ENCODE measurements at regions not wholly inside any gene's neighbourhood (a gene's known extent, or its start where the extent isn't known, plus 50 kb on each side); places are given as distances from the start of the nearest gene placed in this dataset. TPM values are rescaled to one million over a fixed set of nuclear protein-coding genes. Genes with fewer than 3 reads are reported as not detected.

DNA sequence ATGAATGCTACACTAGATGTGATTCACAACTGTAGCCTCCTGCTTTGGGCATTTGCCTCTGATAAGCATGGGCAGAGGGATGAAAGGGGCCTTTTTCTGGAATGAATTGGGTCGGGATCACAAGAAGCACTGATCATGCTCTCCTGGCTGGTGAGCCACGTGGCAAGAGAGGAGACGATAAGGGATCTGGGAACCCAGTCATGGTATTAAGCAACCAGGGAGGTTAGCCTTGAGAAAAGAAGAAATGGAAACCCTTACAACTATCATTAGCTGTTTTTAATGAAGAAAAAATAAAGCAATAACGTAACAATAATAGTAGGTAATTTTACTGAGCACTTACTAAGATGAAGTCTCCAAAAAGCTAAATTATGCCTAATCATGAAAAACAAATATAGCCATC, 50.0 kb upstream of the RAI14 start:
- intact Hi-C loops (cut with micrococcal nuclease): no loop called here
- no TSS peak for BruUV-seq (replicated peaks)
- Histone ChIP-seq H3K9ac (replicated peaks; ENCODE audit: extremely low read depth, insufficient read depth, low read length) (no peak overlapping the region), H3K4me1 (ENCODE audit: control insufficient read depth, extremely low read depth, insufficient read depth, low read length) (peaks cover 30% of the 10 kb centered on the region), H3K9me3 (replicated peaks; ENCODE audit: control insufficient read depth, insufficient read depth, low read length) (no peaks in the 10 kb centered on the region), H3K27ac (ENCODE audit: insufficient read depth, low read depth, low read length) (no peak overlapping the region), H2AFZ (ENCODE audit: low read depth, low read length) (no peak overlapping the region), H3K36me3 (ENCODE audit: control insufficient read depth in 2 of 2, extremely low read depth in 1 of 2, insufficient read depth in 2 of 2, low read length in 2 of 2) (no peaks in the 10 kb centered on the region), H3K9me1 (replicated peaks; ENCODE audit: control insufficient read depth, extremely low read depth, insufficient read depth, low read length) (no peaks in the 10 kb centered on the region), H3K27me3 (ENCODE audit: control insufficient read depth in 2 of 2, insufficient read depth in 2 of 2, low read length in 2 of 2) (no peaks in the 10 kb centered on the region), H3K4me3 (replicated peaks in 1 of 3; ENCODE audit: insufficient read depth in 1 of 3, low read depth in 1 of 3, low read length in 3 of 3) (no peak overlapping the region), H3K4me2 (ENCODE audit: insufficient read depth, low read length) (no peak overlapping the region), H3K79me2 (ENCODE audit: control insufficient read depth, insufficient read depth, low read length) (no peaks in the 10 kb centered on the region), H4K20me1 (replicated peaks; ENCODE audit: control insufficient read depth, extremely low read depth, insufficient read depth, low read length) (no peaks in the 10 kb centered on the region)
- ChIA-PET CTCF (interaction anchor here (0.6 kb wide), 1 partner anchor 60 kb away, joined by 3 read pairs; no protein-coding TSS in a partner anchor), POLR2A (no interaction called here)
- dilution Hi-C loops (cut with MboI; ENCODE audit: extremely low pct_ligation_motif_present, low sequenced_read_pairs): no loop called here
- no peak for DNase-seq (ENCODE audit: low read depth, low spot score)
- TF ChIP-seq JUN (IDR thresholded peaks at IDR 0.05; ENCODE audit: borderline replicate concordance, insufficient read depth, insufficient read length, low read depth) (no peak), MAX (IDR thresholded peaks at IDR 0.05; ENCODE audit: insufficient read depth, insufficient read length) (no peak), EZH2 (IDR thresholded peaks at IDR 0.05; ENCODE audit: borderline replicate concordance, low read depth, low read length, severe bottlenecking) (no peak), POLR2AphosphoS5 (IDR thresholded peaks at IDR 0.05; ENCODE audit: insufficient read depth, low read depth, low read length) (no peak), GATA2 (IDR thresholded peaks at IDR 0.05; ENCODE audit: insufficient read depth, insufficient read length, low read depth, low read length) (no peak), POLR2A (IDR thresholded peaks at IDR 0.05; ENCODE audit: low read depth, low read length) (no peak), FOS (IDR thresholded peaks at IDR 0.05; ENCODE audit: borderline replicate concordance, insufficient read depth, low read length) (no peak)
- no peak for FAIRE-seq

Small RNAs in the stretch of these regions (small RNA-seq; reads per million reads assigned to genes)
- gene AC139792.3 (ENCODE audit: insufficient read depth, insufficient read length, low read depth, low replicate concordance): not detected
